ENCODE measurements at regions not wholly inside any gene's neighbourhood (a gene's known extent, or its start where the extent isn't known, plus 50 kb on each side); places are given as distances from the start of the nearest gene placed in this dataset.

GRCh38 chr1:14156543-14156942, 441.9 kb upstream of the KAZN start:
- Mint-ChIP-seq H3K9me3 (peaks cover 11 to 26% (median 16%) of the 10 kb centered on the region in 7 donors), H3K4me1 (no peaks in the 10 kb centered on the region), H3K36me3 (no peaks in the 10 kb centered on the region), H3K27me3 (ENCODE audit: low read depth in 3 of 3) (peaks cover 0 to 2% (median 0%) of the 10 kb centered on the region in 3 donors), H3K4me3 (no peak overlapping the region), H3K27ac (no peak overlapping the region)
- H3K4me1 ChIP-seq (ENCODE audit: control insufficient read depth in 1 of 2, insufficient read depth in 2 of 2, low read length in 2 of 2) = no peaks in the 10 kb centered on the region
- no peak overlapping the region for H3K9ac ChIP-seq (ENCODE audit: insufficient read depth, low read length, poor library complexity, severe bottlenecking)
- H3K27me3 ChIP-seq (ENCODE audit: control insufficient read depth in 2 of 2, insufficient read depth in 2 of 2, low read length in 2 of 2) = no peaks in the 10 kb centered on the region
- DNase-seq = no peak
- no peak overlapping the region for H2AFZ ChIP-seq (ENCODE audit: insufficient read depth, low read depth, low read length, poor library complexity, severe bottlenecking)
- intact Hi-C loops (cut with micrococcal nuclease) = no loop called here
- no peaks in the 10 kb centered on the region for H4K20me1 ChIP-seq (ENCODE audit: insufficient read depth, low read length)
- H3K27ac ChIP-seq (ENCODE audit: low read depth in 1 of 2, low read length in 2 of 2) = no peak overlapping the region
- peaks cover 11 to 12% of the 10 kb centered on the region in 2 donors for H3K9me3 ChIP-seq (replicated peaks in 1 of 2; ENCODE audit: control insufficient read depth in 1 of 2, insufficient read depth in 1 of 2, low read length in 2 of 2)
- no peaks in the 10 kb centered on the region for H3K79me2 ChIP-seq (ENCODE audit: insufficient read depth, low read length)
- no CpG with 5 or more reads among the region's 4 CpGs for WGBS (ENCODE audit: insufficient coverage)
- no peak overlapping the region for H3K4me2 ChIP-seq (replicated peaks; ENCODE audit: extremely low read depth, low read length, poor library complexity, severe bottlenecking)
- no peaks in the 10 kb centered on the region for H3K36me3 ChIP-seq (replicated peaks in 1 of 2; ENCODE audit: control insufficient read depth in 1 of 2, insufficient read depth in 2 of 2, low read length in 2 of 2)
- no peak for TF ChIP-seq CTCF (IDR thresholded peaks at IDR 0.05)
- no peak overlapping the region for H3K4me3 ChIP-seq (replicated peaks in 1 of 3; ENCODE audit: low read depth in 2 of 3, low read length in 3 of 3)

DNA sequence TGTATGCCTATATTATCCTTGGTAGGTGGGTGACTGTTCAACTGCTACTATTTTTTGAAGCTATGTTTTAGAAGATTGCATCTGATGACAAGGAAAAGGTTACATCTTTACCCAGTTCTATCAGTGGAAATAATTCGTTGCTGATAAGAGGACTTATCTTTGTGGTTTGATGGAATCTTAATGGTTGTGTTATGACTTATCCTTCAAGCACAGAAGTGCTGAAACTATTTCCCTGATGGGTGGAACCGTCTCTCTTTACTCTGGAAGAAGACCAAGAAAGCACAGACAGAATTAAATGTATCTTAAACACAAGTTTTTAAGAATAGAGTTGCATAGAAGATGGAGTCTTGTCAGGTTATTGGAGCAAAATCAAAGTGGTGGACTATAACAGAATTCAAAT, 437.7 kb upstream of the KAZN start:
- Histone ChIP-seq H3K4me1 (ENCODE audit: control insufficient read depth in 1 of 2, insufficient read depth in 2 of 2, low read length in 2 of 2) (no peaks in the 10 kb centered on the region), H4K20me1 (ENCODE audit: insufficient read depth, low read length) (no peaks in the 10 kb centered on the region), H3K27ac (ENCODE audit: low read depth in 1 of 2, low read length in 2 of 2) (no peak overlapping the region), H3K9ac (ENCODE audit: insufficient read depth, low read length, poor library complexity, severe bottlenecking) (no peak overlapping the region), H2AFZ (ENCODE audit: insufficient read depth, low read depth, low read length, poor library complexity, severe bottlenecking) (no peak overlapping the region), H3K36me3 (replicated peaks in 1 of 2; ENCODE audit: control insufficient read depth in 1 of 2, insufficient read depth in 2 of 2, low read length in 2 of 2) (no peaks in the 10 kb centered on the region), H3K9me3 (replicated peaks in 1 of 2; ENCODE audit: control insufficient read depth in 1 of 2, insufficient read depth in 1 of 2, low read length in 2 of 2) (peaks cover 11 to 18% of the 10 kb centered on the region in 2 donors), H3K4me2 (replicated peaks; ENCODE audit: extremely low read depth, low read length, poor library complexity, severe bottlenecking) (no peak overlapping the region), H3K79me2 (ENCODE audit: insufficient read depth, low read length) (no peaks in the 10 kb centered on the region), H3K27me3 (ENCODE audit: control insufficient read depth in 2 of 2, insufficient read depth in 2 of 2, low read length in 2 of 2) (no peaks in the 10 kb centered on the region), H3K4me3 (replicated peaks in 1 of 3; ENCODE audit: low read depth in 2 of 3, low read length in 3 of 3) (no peak overlapping the region)
- no peak overlapping the region for H3K27ac Mint-ChIP-seq
- no peak overlapping the region for H3K4me3 Mint-ChIP-seq
- no peak for DNase-seq
- peaks cover 12 to 30% (median 26%) of the 10 kb centered on the region in 7 donors for H3K9me3 Mint-ChIP-seq
- H3K4me1 Mint-ChIP-seq = no peaks in the 10 kb centered on the region
- intact Hi-C loops (cut with micrococcal nuclease) = no loop called here
- TF ChIP-seq CTCF (IDR thresholded peaks at IDR 0.05) = no peak
- no peaks in the 10 kb centered on the region for H3K27me3 Mint-ChIP-seq (ENCODE audit: low read depth in 3 of 3)
- no peaks in the 10 kb centered on the region for H3K36me3 Mint-ChIP-seq
- WGBS (ENCODE audit: insufficient coverage) = no CpG with 5 or more reads among the region's 2 CpGs
